ENCODE measurements at regions not wholly inside any gene's neighbourhood (a gene's known extent, or its start where the extent isn't known, plus 50 kb on each side); places are given as distances from the start of the nearest gene placed in this dataset.

GRCh38 chr2:52079602-52080001 lies 1047.7 kb upstream of the NRXN1 start:
- no peak for DNase-seq (ENCODE audit: low read depth)
- H3K4me3 ChIP-seq (replicated peaks; ENCODE audit: low read depth, low read length), result no peak overlapping the region
- TF ChIP-seq CTCF (IDR thresholded peaks at IDR 0.05; ENCODE audit: low read length, missing control alignments), result no peak

GRCh38 chr2:52077159-52077558 lies 1045.2 kb upstream of the NRXN1 start:
- TF ChIP-seq CTCF (IDR thresholded peaks at IDR 0.05; ENCODE audit: low read length, missing control alignments), result no peak
- H3K4me3 ChIP-seq (replicated peaks; ENCODE audit: low read depth, low read length), result no peak overlapping the region
- DNase-seq (ENCODE audit: low read depth), result no peak

- no peak for DNase-seq (ENCODE audit: low read depth)
- no peak for TF ChIP-seq CTCF (IDR thresholded peaks at IDR 0.05; ENCODE audit: low read length, missing control alignments)
- no peak overlapping the region for H3K4me3 ChIP-seq (replicated peaks; ENCODE audit: low read depth, low read length)
Observed at GRCh38 chr2:52074130-52074719, 1042.3 kb upstream of the NRXN1 start.

- TF ChIP-seq CTCF (IDR thresholded peaks at IDR 0.05; ENCODE audit: low read length, missing control alignments), result no peak
- DNase-seq (ENCODE audit: low read depth), result no peak
- no peak overlapping the region for H3K4me3 ChIP-seq (replicated peaks; ENCODE audit: low read depth, low read length)
Observed at GRCh38 chr2:52072949-52073348, 1041.0 kb upstream of the NRXN1 start.

- no peak for DNase-seq (ENCODE audit: low read depth)
- no peak for TF ChIP-seq CTCF (IDR thresholded peaks at IDR 0.05; ENCODE audit: low read length, missing control alignments)
- H3K4me3 ChIP-seq (replicated peaks; ENCODE audit: low read depth, low read length), result no peak overlapping the region
Observed at GRCh38 chr2:52070665-52071064, 1038.7 kb upstream of the NRXN1 start.

- no peak for TF ChIP-seq CTCF (IDR thresholded peaks at IDR 0.05; ENCODE audit: low read length, missing control alignments)
- H3K4me3 ChIP-seq (replicated peaks; ENCODE audit: low read depth, low read length), result no peak overlapping the region
- no peak for DNase-seq (ENCODE audit: low read depth)
Observed at GRCh38 chr2:52064234-52064633, 1032.3 kb upstream of the NRXN1 start.

- DNase-seq (ENCODE audit: low read depth), result no peak
- H3K4me3 ChIP-seq (replicated peaks; ENCODE audit: low read depth, low read length), result no peak overlapping the region
- TF ChIP-seq CTCF (IDR thresholded peaks at IDR 0.05; ENCODE audit: low read length, missing control alignments), result no peak
Observed at GRCh38 chr2:52054824-52055223, 1022.9 kb upstream of the NRXN1 start.
